NCI-H1417 treated with DMSO at 0.1 percent for 48 hours (cell line): ENCODE measurements at regions not wholly inside any gene's neighbourhood (a gene's known extent, or its start where the extent isn't known, plus 50 kb on each side); places are given as distances from the start of the nearest gene placed in this dataset.
"Not testable (repeated sequence)": the region's sequence is repeated elsewhere in the genome, so short reads cannot be mapped to it uniquely, and the experiment has no call there.

Experiments used
- DNase-seq: peaks from one replicate; lab custom pipeline; 2025; lab: John Stamatoyannopoulos, UW

DNA sequence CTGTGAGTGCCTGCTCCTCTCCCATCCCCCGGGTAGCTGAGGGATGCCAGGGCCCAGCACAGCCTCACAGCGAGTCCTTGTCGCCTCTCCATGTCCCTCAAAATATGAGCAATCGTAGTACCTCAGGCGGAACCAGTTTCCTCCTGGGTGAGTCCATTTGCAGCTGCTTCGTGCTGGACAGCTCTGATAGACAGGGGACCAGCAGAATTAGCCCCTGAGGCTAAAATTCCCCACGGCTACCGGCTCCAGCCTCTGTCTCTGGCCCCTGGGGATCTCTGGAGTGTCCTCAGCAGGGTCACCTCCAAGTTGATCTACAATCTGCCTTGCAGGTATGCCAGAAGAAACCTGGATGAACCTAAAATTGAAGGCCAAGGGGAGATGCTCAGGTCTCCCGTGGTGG is 115.8 kb upstream of the FBXL7 start:
- DNase-seq = no peak

DNA sequence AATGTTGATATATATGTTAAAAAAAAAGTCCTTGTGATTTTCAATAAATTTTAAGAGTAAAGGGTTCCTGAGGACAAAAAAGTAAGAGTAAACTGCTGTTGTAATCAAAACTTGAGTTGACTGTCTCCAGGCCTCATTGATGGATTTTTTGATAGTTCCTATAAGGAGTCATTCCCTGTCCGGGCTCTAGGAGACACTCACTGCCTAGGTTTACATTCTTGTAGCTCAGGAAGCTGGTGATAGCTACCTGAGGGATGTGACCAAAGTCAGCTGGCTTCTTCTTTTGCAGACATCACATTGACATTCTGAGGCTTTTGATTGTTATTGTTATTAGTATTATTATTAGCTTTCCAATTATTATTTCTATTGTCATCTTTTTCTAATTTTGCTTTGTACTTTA is 116.5 kb upstream of the FBXL7 start:
- DNase-seq = peak; percentile 0

DNA sequence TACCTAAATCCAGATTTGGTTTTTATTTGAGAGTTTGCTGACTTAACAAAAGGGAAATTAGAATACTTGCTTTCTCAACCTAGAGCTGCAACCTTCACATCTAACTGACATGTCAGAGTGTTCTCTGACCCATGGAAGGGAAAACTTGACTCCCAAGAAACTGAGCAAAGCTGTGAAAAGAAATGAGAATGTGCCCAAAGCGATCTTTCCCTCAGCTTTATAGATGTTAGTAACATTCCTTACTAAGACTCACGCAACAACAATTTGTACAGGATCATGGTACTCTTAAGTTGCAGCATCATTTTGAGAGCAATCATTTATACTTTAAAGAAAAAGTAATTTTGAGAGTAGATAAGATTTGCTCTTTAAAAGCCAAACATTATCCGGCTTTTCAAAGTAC is 117.0 kb upstream of the FBXL7 start:
- no peak for DNase-seq

DNA sequence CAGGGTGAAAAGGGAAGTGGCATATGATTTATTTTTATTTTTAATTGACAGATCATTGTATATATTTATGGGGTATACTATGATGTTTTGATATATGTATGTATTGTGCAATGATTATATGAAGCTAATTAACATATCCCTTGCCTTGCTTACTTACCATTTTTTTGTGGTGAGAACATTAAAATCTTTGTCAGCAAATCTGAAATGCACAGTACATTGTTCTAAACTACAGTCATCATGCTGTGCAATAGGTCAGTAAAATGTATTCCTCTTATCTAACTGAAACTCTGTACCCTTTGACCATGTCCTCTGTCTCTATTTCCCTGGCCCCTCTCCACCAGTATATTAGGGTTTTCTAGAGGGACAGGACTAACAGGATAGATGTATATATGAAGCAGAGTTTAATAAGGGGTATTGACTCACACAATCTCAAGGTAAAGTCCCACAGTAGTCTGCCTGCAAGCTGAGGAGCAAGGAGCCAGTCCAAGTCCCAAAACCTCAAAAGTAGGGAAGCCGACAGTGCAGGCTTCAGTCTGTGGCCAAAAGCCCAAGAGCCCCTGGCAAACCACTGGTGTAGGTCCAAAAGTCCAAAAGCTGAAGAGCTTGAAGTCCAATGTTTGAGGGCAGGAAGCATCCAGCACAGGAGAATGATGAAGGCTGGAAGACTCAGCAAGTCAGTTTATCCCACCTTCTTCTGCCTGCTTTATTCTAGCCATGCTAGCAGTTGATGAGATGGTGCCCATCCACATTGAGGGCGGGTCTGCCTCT is 122.2 kb upstream of the FBXL7 start:
- DNase-seq = no peak

DNA sequence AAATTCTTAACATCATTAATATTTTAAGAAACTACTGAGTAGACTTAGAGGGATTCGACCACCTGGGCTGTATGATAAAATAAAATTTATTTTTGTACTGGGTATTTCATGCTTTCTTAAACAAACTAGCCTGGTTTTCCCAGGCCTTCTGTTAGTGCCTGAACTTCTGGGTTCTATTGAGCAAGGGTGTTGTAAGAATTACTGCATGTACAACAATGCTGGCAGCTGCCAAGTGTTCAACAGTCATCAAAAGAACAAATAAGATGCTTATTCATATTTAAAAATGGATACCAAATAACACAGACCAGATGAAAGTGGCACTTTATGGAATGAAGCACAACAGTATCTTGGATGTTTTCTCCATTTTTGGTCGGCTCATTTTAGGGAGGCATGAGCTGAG is 123.2 kb upstream of the FBXL7 start:
- no peak for DNase-seq

DNA sequence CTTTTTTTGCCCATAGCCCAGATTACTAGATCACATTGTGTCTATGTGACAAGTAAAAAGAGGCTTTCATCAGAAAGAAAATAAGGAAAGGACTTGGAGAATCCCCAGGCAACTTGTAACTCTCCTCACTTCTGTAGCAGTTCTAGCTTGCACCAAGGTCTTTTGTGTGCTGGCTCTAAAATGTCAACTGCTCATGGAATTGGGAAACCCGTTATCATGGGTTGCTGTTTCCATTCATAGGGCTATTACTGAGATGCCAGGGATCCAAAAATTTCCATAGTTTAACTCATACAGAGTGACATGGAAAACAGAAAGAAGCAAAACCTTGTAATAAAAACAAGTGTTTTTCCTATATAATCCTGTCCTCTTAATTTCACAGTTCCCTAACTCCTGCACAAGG is 123.9 kb upstream of the FBXL7 start:
- no peak for DNase-seq

DNA sequence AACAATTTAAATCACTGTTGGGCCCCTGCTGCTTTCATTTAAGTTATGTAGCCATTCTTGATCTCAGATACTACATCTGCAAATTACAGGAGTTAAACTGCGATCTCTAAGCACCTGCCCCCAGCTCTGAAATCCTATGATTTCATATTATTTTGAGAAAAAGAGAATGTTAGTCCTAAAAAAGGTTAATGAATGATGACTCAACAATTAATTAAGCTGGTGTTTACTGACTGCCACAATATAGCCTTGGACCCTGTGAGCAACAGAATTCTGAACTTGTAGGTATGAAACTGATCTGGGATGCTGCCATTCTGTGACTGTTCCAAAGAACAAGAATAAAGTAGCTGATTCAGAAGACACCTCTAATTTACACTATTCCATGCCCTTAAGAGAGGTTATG is 124.4 kb upstream of the FBXL7 start:
- DNase-seq = no peak

DNA sequence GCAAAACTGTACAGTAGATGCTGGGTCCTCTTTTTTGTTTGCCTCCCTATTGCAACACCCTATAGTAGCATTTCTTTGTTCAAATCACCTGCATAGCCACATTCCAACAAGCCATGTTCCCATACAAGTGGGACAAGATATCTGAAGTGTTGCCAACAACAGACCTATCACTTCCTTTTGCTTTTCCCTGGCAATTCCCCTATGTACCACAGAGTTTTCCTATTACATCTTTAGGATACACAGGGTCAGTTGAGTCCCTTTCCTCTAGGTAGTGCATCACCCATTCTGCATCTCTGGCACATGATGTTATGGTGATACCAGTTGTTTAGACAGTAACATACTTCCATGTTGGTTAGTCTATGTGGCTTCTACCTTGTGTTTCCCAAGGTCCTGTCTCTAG is 125.1 kb upstream of the FBXL7 start:
- DNase-seq = no peak

DNA sequence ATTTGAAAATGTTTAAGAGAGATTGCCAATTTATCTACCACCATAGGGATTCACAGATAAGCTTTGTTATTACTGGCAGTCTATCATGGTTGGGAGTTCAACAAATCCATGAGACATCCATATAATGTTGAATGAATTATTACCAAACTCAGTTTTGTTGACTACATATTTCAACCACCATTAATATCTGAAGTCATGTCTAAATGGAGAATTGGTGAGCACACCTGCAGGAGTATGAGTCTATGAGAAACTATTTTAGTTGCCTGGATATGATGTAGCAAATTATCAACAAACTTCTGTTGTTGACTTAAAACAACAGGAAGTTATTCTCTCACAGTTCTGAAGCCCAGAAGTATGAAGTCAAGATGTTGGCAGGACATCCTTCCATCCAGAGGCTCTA is 126.8 kb upstream of the FBXL7 start:
- DNase-seq = no peak

DNA sequence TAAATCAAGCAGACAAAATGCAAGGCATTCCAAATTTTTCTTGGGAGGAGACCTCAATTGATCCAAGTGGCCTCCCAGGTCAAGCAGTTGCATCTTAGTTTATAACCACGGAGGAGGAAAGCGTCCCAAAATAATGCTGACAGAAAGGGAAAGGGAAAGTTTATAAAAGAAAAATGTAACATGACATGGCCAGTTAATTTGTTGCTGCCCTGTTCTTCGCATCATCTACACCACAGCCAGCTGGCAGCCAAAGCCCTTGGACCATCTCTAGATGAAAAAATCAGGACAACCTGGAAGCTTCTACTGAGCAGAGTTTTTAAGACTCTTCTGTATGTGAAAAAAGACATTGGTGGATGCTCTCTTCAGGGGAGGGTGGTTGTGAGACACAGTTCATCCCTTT is 128.8 kb upstream of the FBXL7 start:
- DNase-seq = no peak

DNA sequence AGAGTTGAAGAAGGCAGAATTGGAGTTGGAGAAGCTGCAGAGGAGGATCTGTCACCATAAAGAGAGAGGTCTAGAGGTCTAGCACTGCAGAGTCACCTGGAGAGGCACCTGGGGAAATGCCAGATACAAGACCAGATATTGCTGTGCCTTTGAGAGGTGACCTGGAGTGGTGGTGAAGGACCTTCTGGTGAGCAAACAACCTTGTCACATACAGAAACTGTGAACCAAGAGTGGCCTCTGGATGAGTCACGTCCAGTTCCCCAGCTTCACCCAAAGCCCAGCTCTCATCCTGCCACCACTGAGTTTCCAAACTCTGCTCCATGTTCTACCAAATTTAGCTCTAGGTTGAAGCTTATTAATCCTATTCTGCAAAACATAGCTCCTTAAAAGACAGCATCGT is 131.1 kb upstream of the FBXL7 start:
- DNase-seq = no peak

DNA sequence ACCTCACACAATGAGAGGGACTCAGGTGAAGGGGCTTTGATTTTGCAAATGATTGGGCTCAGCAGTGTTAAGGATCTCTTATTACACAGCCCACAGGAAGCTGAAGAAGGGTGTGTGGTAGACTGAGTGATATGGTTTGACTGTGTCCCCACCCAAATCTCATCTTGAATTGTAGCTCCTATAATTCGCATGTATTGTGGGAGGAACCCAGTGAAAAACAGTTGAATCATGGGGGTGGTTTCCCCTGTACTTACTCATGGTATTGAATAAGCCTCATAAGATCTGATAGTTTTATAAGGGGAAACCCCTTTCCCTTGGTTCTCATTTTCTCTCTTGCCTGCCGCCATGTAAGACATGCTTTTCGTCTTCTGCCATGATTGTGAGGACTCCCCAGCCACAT is 132.5 kb upstream of the FBXL7 start:
- DNase-seq = no peak

DNA sequence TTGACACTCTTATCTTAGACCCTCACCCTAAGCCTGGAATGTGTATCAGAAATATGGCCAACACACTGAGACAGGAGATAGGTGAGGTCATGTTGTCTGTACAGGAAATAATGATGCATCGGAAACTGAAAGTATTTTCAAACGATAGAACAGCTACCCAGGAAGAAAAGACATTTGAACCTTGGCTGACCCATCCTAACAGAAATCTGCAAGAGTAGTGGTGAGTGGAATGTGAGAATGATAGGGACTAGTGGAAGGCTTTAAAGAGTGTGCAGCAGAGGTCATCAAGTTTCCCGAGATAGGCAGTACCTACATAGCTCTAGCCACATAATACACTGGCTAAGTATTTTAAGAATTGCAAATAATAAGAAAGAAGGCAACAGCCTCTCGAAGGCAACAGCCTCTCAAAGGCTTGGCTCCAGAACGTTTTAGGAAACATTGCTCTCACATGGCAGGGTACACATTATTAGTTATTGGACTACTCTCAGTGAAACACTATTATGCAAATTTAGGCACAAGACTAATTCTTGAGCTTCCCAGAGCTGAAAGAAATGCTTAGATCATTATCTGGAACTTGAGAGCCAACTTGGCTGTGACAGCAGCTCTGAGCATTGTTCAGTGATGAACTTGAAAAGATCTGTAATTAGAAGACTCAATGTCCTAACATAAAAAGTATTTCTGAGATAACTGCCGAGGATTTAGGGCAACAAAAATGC is 133.1 kb upstream of the FBXL7 start:
- DNase-seq = no peak

DNA sequence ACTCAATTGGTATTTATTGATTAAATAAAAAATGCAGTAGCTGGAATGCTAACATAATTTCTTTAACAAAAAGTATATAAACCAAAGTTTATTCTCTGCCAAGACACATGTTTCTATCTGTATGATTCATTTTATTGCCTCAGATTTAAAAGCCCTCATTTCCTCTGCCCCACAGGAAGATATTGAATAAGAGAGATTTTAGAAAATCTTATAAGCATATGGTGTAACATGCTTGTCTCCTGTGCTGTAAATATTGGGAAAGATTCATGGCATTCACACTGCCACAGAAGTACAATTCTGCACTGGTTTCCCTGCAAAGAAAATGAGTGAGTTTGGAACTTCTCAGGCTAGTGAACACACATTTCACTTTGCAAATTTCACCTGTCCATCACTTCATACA is 134.9 kb upstream of the FBXL7 start:
- DNase-seq = no peak

DNA sequence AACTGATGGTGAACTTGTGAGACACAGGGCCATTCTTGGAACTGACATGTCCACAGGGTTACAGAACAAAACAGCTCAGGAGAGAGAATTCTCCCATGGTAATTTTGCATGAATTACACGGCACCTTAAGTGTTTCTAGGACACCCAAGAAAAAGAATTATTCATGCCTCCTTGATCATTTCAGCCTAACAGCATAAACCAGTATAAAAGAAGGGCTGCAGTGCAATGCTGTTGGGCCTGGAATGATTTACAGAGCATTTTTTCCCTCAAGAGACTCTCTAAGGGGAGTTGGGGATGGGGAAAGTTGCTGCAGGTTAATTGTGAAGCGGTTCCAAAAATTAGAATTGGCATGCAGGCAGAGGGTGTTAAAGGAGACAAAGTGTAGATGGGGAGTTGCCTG is 136.4 kb upstream of the FBXL7 start:
- DNase-seq = no peak

DNA sequence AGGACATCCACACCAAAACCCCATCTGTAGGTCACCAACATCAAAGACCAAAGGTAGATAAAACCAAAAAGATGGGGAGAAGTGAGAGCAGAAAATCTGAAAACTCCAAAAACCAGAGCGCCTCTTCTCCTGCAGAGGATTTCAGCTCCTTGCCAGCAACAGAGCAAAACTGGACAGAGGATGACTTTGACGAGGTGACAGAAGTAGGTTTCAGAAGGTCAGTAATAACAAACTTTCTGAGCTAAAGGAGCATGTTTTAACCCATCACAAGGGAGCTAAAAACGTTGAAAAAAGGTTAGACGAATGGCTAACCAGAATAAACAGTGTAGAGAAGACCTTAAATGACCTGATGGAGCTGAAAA is 142.9 kb upstream of the FBXL7 start:
- not testable (repeated sequence) for DNase-seq

DNA sequence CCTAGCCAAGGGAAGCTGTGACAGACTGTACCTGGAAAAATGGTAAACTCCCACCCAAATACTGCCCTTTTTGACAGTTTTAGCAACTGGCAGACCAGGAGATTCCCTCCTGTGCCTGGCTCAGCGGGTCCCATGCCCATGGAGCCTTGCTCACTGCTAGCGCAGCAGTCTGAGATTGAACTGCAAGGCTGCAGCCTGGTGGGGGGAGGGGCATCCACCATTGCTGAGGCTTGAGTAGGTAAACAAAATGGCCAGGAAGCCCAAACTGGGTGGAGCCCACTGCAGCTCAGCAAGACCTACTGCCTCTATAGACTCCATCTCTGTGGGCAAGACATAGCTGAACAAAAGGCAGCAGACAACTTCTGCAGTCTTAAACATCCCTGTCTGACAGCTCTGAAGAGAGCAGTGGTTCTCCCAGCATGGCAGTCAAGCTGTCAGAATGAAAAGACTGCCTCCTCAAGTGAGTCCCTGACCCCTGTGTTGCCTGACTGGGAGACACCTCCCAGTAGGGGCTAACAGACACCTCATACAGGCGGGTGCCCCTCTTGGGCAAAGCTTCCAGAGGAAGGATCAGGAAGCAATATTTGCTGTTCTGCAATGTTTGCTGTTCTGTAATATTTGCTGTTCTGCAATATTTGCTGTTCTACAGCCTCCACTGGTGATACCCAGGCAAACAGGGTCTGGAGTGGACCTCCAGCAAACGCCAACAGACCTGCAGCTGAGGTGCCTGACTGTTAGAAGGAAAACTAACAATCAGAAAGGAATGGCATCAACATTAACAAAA is 143.5 kb upstream of the FBXL7 start:
- DNase-seq = not testable (repeated sequence)

DNA sequence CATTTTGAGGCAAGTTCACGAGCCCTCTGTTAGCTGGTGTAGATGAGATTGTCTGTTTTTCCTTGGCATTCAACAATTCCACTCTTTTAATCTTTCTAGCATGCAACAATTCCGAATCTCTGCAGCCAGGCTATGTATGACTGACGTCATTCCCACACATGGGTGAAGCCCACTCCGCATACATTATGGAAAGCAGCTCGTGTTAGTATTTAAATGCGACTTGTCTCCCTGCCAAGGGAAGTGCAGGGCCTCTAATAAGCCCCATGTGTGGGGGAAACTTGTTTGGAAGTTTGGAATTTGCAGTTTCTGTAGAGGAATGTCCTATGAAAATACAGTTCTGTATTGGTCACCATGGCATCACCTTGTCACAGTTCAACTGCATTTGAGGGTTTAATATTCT is 146.0 kb upstream of the FBXL7 start:
- no peak for DNase-seq

DNA sequence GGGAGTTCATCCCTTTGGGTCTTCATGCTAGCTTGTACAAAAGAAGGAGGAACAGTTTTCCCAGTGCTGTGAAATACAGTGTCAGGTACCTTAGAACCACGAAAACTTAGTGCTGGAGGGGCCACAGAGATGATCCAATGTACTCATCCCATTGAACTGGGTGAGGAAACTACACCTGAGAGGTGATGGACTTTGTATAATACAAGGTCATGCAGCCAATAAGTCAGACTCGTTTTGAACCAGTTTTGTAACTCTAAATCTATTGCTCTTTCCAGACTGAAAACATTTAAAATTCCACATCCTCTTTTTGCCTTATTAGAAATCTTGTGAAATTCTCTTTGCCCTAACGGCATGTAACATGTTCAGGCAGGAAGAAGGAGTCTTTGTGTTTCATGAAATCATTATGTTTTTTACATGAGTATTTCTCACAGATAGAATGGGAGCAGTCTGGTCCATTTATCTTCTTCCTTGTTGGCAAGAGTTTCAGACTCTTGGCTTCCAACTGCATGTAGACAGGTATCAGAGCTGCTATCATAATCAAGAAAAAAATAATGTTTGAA is 146.8 kb upstream of the FBXL7 start:
- DNase-seq = no peak

DNA sequence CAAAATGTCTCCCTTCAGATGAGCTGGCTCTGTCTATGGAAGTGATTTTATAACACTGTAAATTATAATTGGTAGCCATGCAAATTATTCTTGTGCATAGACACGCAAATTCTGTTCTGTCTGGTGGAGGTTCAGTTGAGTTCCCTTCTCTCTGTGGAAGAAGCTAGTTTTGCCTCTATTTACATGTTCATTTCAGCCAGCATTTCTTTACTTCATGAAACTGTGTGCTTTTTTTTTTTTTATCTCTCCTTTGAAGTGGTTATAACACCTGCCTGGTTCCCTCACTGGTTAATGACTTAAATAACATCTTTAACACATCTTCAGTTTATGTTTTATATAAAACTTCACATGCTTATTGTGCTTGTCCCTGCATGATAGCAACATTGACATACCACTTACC is 149.4 kb upstream of the FBXL7 start:
- no peak for DNase-seq

DNA sequence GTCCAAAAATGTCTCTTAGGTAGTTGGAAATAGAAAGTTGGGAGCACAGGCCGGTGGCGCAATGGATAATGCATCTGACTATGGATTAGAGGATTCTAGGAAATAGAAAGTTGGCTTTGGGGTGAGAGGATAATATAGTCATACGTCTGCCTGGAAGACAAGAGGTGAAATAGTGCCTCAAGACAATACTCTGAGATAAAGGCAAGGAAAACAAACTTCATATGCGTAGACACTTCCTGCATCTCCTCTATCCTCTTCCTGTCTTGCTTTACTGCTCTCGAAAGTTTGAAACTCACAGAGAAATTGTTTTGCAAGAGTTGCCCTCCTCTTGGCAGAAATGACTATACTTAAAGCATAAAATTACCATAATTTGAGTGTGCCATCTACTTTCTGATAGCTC is 153.2 kb upstream of the FBXL7 start:
- no peak for DNase-seq

DNA sequence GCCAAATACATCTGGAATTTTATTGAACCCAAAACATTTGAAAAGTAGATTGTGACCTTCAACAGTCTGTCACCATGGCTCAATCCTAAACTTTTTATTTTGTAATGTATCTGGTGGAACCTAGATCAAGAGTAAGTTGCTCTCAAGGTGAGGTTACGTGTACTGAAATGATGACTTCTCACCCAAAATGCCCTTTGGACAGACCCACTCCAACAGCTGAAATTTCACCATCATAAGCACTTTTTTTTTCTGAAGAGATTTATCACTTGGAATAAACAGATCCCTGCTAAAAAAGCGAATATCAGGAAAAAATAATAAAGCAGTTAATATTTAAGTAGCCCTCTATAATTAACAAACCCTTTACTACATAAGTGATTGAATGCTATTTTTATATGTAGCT is 155.0 kb upstream of the FBXL7 start:
- DNase-seq = no peak

DNA sequence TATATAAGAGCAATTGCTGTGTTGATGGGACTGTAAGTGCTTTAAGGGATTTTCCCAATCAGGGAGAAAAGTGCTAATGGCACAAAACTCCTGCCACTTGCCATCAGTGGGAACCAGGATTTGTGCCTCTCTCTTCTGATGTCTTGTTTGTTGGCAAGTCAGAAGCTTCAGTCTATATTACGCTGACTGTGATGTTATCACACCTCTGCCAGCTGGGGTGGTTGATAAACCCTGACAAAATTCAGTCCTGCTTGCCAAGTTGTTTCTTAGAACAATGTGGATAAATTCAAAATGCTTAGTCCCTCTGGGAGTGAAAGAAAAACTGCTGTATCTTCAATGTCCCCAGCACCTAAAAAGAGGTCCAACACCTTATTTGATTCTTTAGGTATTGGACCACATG is 161.4 kb upstream of the FBXL7 start:
- no peak for DNase-seq
